ENCODE measurements at regions not wholly inside any gene's neighbourhood (a gene's known extent, or its start where the extent isn't known, plus 50 kb on each side); places are given as distances from the start of the nearest gene placed in this dataset.

GRCh38 chr15:38680775-38681174 is 116.2 kb upstream of the RASGRP1 start:
- no peak for TF ChIP-seq GATA2 (IDR thresholded peaks at IDR 0.05; ENCODE audit: low read depth, low read length)
- TF ChIP-seq GATA3 (IDR thresholded peaks at IDR 0.05; ENCODE audit: low read depth, low read length), result no peak

Data from SH-SY5Y (cell line).